Astrocyte (in vitro differentiated cells and primary cell): ENCODE measurements at regions not wholly inside any gene's neighbourhood (a gene's known extent, or its start where the extent isn't known, plus 50 kb on each side); places are given as distances from the start of the nearest gene placed in this dataset.

Experiments
- EZH2 ChIP-seq: IDR thresholded peaks from 2 replicates; pipeline ENCODE4 v1.6.1; 2012; ENCODE audit warnings: mild to moderate bottlenecking, low read length, inconsistent platforms; ENCODE audit not compliant: insufficient read depth
- TF ChIP-seq, protein P1 (sequence below): IDR thresholded peaks from 2 replicates; pipeline ENCODE4 v1.5.1; 2011; ENCODE audit warnings: low read depth, mild to moderate bottlenecking, inconsistent platforms, low read length, moderate library complexity; ENCODE audit not compliant: insufficient read depth

DNA sequence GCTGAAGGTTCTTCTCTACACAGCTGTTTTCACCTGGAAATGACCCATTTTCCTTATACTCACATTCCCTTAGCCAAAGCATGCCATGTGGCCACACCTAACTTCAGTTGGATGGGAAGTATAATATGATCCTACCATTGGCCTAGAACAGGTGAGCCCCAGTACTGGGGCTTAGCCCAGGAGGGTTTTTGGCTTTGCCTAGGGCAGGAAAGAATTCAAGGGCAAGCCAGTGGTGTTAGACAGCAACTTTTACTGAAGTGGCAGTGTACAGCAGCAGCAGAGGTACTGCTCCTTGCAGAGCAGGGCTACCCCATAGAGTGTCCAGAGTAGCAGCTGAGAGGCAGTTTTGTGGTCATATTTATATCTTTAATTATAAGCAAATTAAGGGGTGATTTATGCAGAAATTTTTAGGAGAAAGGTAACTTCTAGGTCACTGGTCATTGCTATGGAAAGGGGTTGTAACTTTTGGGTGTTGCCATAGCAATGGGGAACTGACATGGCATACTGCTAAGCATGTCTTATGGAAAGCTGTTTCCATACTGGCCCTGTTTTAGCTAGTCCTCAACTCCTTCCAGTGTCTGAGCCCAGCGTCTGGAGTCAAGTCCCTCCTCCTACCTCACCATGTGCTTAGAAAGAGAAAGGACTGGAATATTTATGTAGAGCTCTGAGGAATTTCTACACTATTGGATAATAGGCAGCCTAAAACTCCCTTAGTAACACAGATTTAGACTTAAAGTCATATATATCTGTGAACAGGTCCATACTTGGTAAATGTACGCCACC, 109.0 kb upstream of the DTNA start:
- TF ChIP-seq, protein P1, sequence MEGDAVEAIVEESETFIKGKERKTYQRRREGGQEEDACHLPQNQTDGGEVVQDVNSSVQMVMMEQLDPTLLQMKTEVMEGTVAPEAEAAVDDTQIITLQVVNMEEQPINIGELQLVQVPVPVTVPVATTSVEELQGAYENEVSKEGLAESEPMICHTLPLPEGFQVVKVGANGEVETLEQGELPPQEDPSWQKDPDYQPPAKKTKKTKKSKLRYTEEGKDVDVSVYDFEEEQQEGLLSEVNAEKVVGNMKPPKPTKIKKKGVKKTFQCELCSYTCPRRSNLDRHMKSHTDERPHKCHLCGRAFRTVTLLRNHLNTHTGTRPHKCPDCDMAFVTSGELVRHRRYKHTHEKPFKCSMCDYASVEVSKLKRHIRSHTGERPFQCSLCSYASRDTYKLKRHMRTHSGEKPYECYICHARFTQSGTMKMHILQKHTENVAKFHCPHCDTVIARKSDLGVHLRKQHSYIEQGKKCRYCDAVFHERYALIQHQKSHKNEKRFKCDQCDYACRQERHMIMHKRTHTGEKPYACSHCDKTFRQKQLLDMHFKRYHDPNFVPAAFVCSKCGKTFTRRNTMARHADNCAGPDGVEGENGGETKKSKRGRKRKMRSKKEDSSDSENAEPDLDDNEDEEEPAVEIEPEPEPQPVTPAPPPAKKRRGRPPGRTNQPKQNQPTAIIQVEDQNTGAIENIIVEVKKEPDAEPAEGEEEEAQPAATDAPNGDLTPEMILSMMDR, result no peak
- no peak for TF ChIP-seq EZH2
